Stimulated activated memory B cell treated with anti-CD40 and anti-IgM and Interleukin-4, amounts not matched to agents 10 μg/mL and 1 μg/mL and 100 μg/mL, for 72 hours (primary cell): ENCODE measurements at regions not wholly inside any gene's neighbourhood (a gene's known extent, or its start where the extent isn't known, plus 50 kb on each side); places are given as distances from the start of the nearest gene placed in this dataset.
A peak's percentile ranks its signal among the peaks of the same experiment; 100 is the strongest.

Source experiments
- ATAC-seq: fragments of 150-1000 bp; cut with Tn5 transposase; 2 replicates; pipeline ENCODE4 v1.10.0; 2021
- H3K27ac Mint-ChIP-seq: one replicate; pipeline ENCODE4 v1.8.0; 2022; ENCODE audit warnings: mild to moderate bottlenecking, mixed read lengths
- H3K27me3 Mint-ChIP-seq: one replicate; pipeline ENCODE4 v1.8.0; 2022; ENCODE audit warnings: mixed read lengths
- H3K36me3 Mint-ChIP-seq: one replicate; pipeline ENCODE4 v1.8.0; 2022; ENCODE audit warnings: mixed read lengths
- H3K4me1 Mint-ChIP-seq: one replicate; pipeline ENCODE4 v1.8.0; 2022; ENCODE audit warnings: mixed read lengths
- H3K4me3 Mint-ChIP-seq: one replicate; pipeline ENCODE4 v1.8.0; 2022; ENCODE audit warnings: mild to moderate bottlenecking, moderate library complexity, mixed read lengths
- H3K9me3 Mint-ChIP-seq: one replicate; pipeline ENCODE4 v1.8.0; 2022; ENCODE audit warnings: mixed read lengths

- Mint-ChIP-seq H3K27ac (no peak overlapping the region), H3K4me1 (no peaks in the 10 kb centered on the region), H3K9me3 (peaks cover 3% of the 10 kb centered on the region), H3K36me3 (no peaks in the 10 kb centered on the region), H3K27me3 (no peaks in the 10 kb centered on the region), H3K4me3 (no peak overlapping the region)
- no peak for ATAC-seq
These were observed 591.4 kb upstream of the PCDH10 start for GRCh38 chr4:132557660-132558059.

GRCh38 chr4:132564920-132565319 lies 584.2 kb upstream of the PCDH10 start:
- Mint-ChIP-seq H3K36me3 (no peaks in the 10 kb centered on the region), H3K4me1 (no peaks in the 10 kb centered on the region), H3K27ac (no peak overlapping the region), H3K27me3 (no peaks in the 10 kb centered on the region), H3K4me3 (no peak overlapping the region), H3K9me3 (peaks cover 5% of the 10 kb centered on the region)
- ATAC-seq: no peak

- Mint-ChIP-seq H3K27me3 (no peaks in the 10 kb centered on the region), H3K9me3 (peaks cover 5% of the 10 kb centered on the region), H3K27ac (no peak overlapping the region), H3K4me1 (no peaks in the 10 kb centered on the region), H3K4me3 (no peak overlapping the region), H3K36me3 (no peaks in the 10 kb centered on the region)
- peak; percentile 20 for ATAC-seq
These were observed 583.6 kb upstream of the PCDH10 start for GRCh38 chr4:132565542-132565941.

- H3K4me1 Mint-ChIP-seq: no peaks in the 10 kb centered on the region
- peaks cover 8% of the 10 kb centered on the region for H3K9me3 Mint-ChIP-seq
- no peaks in the 10 kb centered on the region for H3K36me3 Mint-ChIP-seq
- no peaks in the 10 kb centered on the region for H3K27me3 Mint-ChIP-seq
- H3K4me3 Mint-ChIP-seq: no peak overlapping the region
- ATAC-seq: no peak
- no peak overlapping the region for H3K27ac Mint-ChIP-seq
These were observed 576.9 kb upstream of the PCDH10 start for GRCh38 chr4:132572210-132572609.

DNA sequence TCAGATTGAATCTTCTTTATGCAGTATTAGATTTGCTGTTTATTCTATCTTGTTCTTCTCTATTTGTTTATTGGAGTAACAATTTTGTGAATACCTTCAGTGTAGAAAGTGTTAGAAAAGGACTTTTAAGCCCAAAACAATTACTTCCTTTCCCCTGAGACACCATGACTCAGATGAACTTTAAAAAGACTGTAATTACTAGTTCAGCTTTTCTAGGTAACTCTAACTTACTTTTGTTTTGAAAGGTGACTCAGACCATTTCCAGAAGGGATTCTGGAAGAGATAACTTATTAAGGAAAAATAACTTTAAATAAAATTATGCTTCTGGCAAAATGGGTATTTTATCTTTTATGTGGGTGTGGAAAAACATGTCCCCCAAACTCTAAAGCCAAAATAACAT lies 561.5 kb upstream of the PCDH10 start:
- H3K4me3 Mint-ChIP-seq: no peak overlapping the region
- H3K36me3 Mint-ChIP-seq: no peaks in the 10 kb centered on the region
- no peaks in the 10 kb centered on the region for H3K27me3 Mint-ChIP-seq
- no peak for ATAC-seq
- H3K4me1 Mint-ChIP-seq: no peaks in the 10 kb centered on the region
- H3K9me3 Mint-ChIP-seq: peaks cover 1% of the 10 kb centered on the region
- H3K27ac Mint-ChIP-seq: no peak overlapping the region

DNA sequence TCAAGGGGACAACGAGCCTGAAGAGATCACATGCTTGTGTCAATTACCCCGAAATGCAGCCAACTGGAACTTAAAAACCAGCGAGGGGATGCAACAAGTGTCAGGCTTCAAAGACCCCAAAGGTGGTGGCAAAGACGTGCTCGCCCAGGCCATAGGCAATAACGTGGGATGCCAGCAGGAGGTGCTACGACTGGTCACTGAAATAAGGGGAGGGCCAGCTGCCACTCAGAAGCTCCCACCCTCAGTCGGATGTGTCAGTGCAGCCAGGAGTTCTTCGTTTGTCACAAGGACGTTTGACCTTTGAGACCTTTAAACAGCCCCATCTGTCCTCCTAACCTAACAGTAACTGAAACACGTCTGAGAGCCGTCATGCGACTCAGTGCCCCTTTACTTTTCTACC lies 556.8 kb upstream of the PCDH10 start:
- Mint-ChIP-seq H3K9me3 (peaks cover 3% of the 10 kb centered on the region), H3K4me3 (no peak overlapping the region), H3K36me3 (no peaks in the 10 kb centered on the region), H3K27ac (no peak overlapping the region), H3K27me3 (no peaks in the 10 kb centered on the region), H3K4me1 (no peaks in the 10 kb centered on the region)
- ATAC-seq: no peak

- Mint-ChIP-seq H3K27me3 (no peaks in the 10 kb centered on the region), H3K4me1 (no peaks in the 10 kb centered on the region), H3K27ac (no peak overlapping the region), H3K36me3 (no peaks in the 10 kb centered on the region), H3K4me3 (no peak overlapping the region), H3K9me3 (peaks cover 3% of the 10 kb centered on the region)
- no peak for ATAC-seq
These were observed 556.2 kb upstream of the PCDH10 start for GRCh38 chr4:132592850-132593249.

DNA sequence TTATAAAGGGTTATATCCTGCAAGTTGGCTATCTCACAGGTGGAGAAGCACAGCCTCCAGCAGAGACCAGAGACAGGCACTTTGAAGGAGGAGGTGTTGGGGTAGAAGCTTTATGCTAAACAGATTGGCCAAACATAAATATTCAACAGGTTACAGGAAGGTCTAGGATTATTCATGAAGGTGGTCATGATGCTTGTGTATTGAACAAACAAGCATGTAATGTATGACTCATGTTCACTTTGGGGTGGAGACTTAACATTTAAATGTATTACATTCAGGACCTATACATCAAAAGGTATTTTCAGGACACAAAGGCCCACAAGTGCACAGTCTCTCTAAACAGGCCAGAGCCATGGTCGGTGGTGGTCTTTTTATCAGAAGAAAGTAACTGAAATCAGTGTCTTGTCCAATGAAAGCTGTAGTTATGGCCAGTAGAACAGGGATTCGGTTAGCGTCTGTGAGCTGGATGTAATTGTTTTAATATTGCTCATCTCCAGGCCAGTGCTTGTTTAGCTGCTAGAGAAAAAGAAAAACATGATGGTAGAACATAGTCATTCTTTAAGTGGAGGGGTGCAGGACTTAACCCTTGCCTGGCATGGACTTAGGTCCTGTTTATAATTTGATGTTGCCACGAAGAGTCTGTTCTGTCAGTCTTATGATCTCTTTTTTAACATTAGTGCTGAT lies 555.2 kb upstream of the PCDH10 start:
- Mint-ChIP-seq H3K4me3 (no peak overlapping the region), H3K4me1 (no peaks in the 10 kb centered on the region), H3K27ac (no peak overlapping the region), H3K27me3 (no peaks in the 10 kb centered on the region), H3K9me3 (peaks cover 5% of the 10 kb centered on the region), H3K36me3 (no peaks in the 10 kb centered on the region)
- no peak for ATAC-seq

DNA sequence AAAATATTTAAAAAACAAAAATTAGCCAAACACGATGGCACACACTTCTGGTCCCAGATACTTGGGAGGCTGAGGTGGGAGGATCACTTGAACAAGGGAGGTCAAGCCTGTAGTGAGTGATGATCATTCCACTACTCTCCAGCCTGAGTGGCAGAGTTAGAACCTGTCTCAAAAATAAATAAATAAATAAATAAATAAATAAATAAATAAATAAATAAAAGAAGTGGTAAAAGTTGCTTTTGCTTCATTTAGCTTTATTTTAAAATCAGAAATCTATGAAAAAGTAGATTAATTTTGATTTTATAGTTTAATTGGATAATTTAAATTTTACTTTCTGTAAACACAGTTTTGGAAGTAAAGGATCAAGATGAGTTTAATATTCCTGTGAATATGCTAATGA lies 552.9 kb upstream of the PCDH10 start:
- Mint-ChIP-seq H3K27ac (no peak overlapping the region), H3K4me3 (no peak overlapping the region), H3K27me3 (no peaks in the 10 kb centered on the region), H3K9me3 (peaks cover 5% of the 10 kb centered on the region), H3K36me3 (no peaks in the 10 kb centered on the region), H3K4me1 (no peaks in the 10 kb centered on the region)
- ATAC-seq: no peak

GRCh38 chr4:132605551-132605950 lies 543.5 kb upstream of the PCDH10 start:
- peaks cover 2% of the 10 kb centered on the region for H3K9me3 Mint-ChIP-seq
- no peaks in the 10 kb centered on the region for H3K4me1 Mint-ChIP-seq
- no peak overlapping the region for H3K27ac Mint-ChIP-seq
- no peak for ATAC-seq
- no peak overlapping the region for H3K4me3 Mint-ChIP-seq
- H3K36me3 Mint-ChIP-seq: no peaks in the 10 kb centered on the region
- H3K27me3 Mint-ChIP-seq: no peaks in the 10 kb centered on the region

DNA sequence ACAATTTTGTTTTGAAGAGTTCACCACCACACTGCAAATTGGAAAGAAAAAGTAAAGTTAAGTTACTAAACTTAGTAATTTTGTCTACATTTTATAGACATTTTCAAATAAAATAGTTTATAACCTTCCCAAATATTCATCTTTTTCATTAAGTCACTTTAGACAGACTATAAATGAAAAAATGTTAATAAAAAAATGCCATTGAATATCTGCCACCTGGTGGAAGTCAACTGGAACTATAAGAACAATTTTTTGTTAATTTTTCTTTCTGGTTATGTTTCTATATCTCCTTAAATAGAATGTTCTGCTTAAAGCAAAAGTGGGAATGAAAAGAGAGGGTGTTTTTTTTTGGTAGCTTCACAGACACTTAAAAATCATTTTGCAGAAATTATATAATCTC lies 534.4 kb upstream of the PCDH10 start:
- Mint-ChIP-seq H3K4me1 (no peaks in the 10 kb centered on the region), H3K4me3 (no peak overlapping the region), H3K9me3 (peaks cover 3% of the 10 kb centered on the region), H3K27ac (no peak overlapping the region), H3K36me3 (no peaks in the 10 kb centered on the region), H3K27me3 (no peaks in the 10 kb centered on the region)
- ATAC-seq: no peak

DNA sequence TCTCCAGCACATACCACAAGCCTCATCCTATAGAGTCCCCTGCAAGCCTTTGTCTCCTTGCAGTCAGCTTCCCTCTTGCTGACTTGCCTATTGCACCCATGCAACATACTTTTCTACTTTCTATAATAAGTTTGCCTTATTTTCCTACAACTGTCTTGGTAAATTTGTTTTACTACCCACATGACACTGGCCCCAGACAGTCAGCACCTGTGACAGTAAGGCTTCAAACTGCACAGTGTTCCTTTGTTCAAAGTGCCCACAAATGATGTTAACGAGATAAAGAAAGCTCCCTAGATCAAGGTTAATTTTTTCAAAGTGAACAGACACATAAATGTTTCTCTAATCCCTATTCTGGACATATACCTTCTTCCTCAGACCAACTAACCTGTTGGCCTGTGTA lies 529.1 kb upstream of the PCDH10 start:
- Mint-ChIP-seq H3K9me3 (peaks cover 6% of the 10 kb centered on the region), H3K27me3 (no peaks in the 10 kb centered on the region), H3K4me3 (no peak overlapping the region), H3K27ac (no peak overlapping the region), H3K36me3 (no peaks in the 10 kb centered on the region), H3K4me1 (no peaks in the 10 kb centered on the region)
- no peak for ATAC-seq

- Mint-ChIP-seq H3K9me3 (peaks cover 4% of the 10 kb centered on the region), H3K36me3 (no peaks in the 10 kb centered on the region), H3K27me3 (no peaks in the 10 kb centered on the region), H3K27ac (no peak overlapping the region), H3K4me3 (no peak overlapping the region), H3K4me1 (no peaks in the 10 kb centered on the region)
- no peak for ATAC-seq
These were observed 506.9 kb upstream of the PCDH10 start for GRCh38 chr4:132642016-132642817.

- no peaks in the 10 kb centered on the region for H3K36me3 Mint-ChIP-seq
- no peak overlapping the region for H3K27ac Mint-ChIP-seq
These were observed 502.9 kb upstream of the PCDH10 start for GRCh38 chr4:132646186-132646585.

GRCh38 chr4:132651196-132651595 lies 497.9 kb upstream of the PCDH10 start:
- H3K27me3 Mint-ChIP-seq: no peaks in the 10 kb centered on the region
- ATAC-seq: no peak
- H3K9me3 Mint-ChIP-seq: peaks cover 10% of the 10 kb centered on the region
- no peaks in the 10 kb centered on the region for H3K36me3 Mint-ChIP-seq
- H3K27ac Mint-ChIP-seq: no peak overlapping the region
- H3K4me1 Mint-ChIP-seq: no peaks in the 10 kb centered on the region
- no peak overlapping the region for H3K4me3 Mint-ChIP-seq

More at GRCh38 chr4:132646186-132646585, 502.9 kb upstream of the PCDH10 start:
- peaks cover 3% of the 10 kb centered on the region for H3K9me3 Mint-ChIP-seq
- ATAC-seq: no peak
- H3K27me3 Mint-ChIP-seq: no peaks in the 10 kb centered on the region
- no peak overlapping the region for H3K4me3 Mint-ChIP-seq
- H3K4me1 Mint-ChIP-seq: no peaks in the 10 kb centered on the region

GRCh38 chr4:132660181-132660580 lies 488.9 kb upstream of the PCDH10 start:
- ATAC-seq: no peak
- no peaks in the 10 kb centered on the region for H3K27me3 Mint-ChIP-seq
- H3K4me1 Mint-ChIP-seq: no peaks in the 10 kb centered on the region
- H3K4me3 Mint-ChIP-seq: no peak overlapping the region
- no peaks in the 10 kb centered on the region for H3K36me3 Mint-ChIP-seq
- H3K27ac Mint-ChIP-seq: no peak overlapping the region
- peaks cover 8% of the 10 kb centered on the region for H3K9me3 Mint-ChIP-seq
